NCI-H1105 (cell line): ENCODE measurements at regions not wholly inside any gene's neighbourhood (a gene's known extent, or its start where the extent isn't known, plus 50 kb on each side); places are given as distances from the start of the nearest gene placed in this dataset.
"Not testable (repeated sequence)": the region's sequence is repeated elsewhere in the genome, so short reads cannot be mapped to it uniquely, and the experiment has no call there.

ENCODE experiments used
- DNase-seq: peaks from one replicate; lab custom pipeline; 2025; lab: John Stamatoyannopoulos, UW

DNA sequence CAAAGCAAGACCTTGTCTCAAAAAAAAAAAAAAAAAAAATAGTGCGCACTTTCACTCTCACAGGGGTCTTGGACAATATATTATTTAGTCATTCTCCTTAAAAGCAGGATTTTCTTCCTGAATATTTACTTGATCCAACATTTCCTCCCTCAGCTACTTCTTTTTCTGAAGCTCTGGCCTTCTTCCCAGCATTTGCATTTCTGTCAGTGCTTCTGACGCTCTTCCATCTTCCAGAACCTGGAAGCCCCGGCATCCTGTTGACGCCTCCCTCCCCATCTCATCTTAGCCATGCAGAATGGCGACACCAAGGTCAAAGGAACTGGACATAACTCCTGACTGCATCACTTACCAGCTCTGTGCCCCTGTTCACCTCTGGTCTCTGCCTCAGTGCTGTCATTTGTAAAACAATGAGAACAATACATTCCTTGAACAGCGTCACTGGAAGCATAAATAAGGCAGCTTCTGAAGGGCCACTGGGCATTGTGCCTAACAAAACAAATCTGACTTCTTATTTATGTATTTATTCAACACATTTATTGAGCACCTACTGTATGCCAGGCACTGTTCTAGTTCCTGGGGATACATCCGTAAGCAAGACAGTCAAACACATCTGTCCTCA lies 90.9 kb upstream of the MDM1 start:
- no peak for DNase-seq

DNA sequence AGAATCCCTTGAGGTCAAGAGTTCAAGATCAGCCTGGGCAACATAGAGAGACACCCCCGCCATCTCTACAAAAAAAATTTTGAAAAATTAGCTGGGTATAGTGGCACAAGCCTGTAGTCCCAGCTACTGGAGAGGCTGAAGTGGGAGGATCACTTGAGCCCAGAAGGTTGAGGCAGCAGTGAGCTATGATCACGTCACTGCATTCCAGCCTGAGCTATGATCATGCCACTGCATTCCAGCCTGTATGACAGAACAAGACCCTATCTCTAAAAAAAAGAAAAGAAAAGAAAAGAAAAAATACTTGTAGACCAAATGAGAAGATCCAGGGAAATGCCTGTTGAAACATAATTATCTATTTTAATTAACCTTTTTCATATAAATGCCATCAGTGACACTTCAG lies 93.8 kb upstream of the MDM1 start:
- no peak for DNase-seq

- DNase-seq, result no peak
Measured at GRCh38 chr12:68428211-68428610, 96.0 kb upstream of the MDM1 start.

DNA sequence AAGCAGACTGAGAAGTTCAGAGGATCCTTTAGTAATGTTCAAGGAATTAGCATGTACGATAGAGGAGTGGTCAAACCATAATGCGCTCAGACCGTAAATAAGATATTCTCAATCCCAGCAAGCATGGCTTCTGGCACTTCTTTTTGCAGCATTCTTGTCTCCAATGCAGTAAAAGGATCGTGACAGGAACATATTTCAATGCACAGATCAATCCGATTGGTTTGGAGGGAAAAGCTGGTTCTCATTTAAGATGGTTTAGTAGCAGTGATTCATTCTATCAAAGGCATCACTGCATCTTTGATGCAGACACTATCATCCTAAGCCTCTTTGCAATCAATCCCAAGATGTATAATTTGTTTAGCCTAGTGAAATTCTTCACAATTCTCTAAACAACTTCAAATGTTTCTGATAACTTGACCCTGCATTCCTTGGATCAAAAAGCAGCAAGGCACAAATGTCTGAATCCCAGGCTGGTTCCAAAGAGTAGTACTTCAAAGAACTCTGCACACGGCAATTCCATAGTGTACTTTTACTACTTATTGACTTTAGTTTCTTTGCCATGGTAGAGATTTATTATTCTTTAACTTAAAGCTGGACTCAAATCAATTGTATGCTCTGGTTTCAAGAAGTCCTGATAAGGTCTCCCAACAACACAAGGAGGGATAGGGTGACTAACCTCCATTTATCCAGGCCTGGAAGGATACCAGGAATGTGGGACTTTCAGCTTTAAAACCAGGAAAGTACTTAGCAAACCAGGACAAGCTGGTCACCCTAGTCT lies 96.8 kb upstream of the MDM1 start:
- DNase-seq, result no peak

GRCh38 chr12:68429696-68430095 lies 97.5 kb upstream of the MDM1 start:
- no peak for DNase-seq

GRCh38 chr12:68431786-68432185 lies 99.6 kb upstream of the MDM1 start:
- DNase-seq, result no peak

DNA sequence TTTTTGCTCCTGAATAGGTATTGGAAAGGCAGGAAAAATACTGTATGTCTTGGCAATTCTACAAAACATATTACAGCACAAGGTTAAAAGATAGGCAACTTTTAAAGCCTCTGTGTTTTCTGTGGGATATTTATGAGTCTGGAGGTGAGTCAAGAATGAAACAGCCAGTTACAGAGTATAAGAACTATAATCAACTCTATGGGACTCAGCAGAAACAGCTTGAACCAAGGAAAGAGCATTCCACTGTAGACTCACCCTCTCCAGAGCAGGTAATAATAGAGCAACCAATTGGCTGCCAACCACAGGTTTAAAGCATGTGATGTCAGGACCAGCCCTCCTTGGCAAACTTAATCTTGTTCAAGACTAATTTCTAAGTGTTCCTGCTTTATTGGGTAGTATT lies 100.5 kb upstream of the MDM1 start:
- DNase-seq, result no peak

GRCh38 chr12:68434391-68435298 lies 102.5 kb upstream of the MDM1 start:
- DNase-seq, result no peak

DNA sequence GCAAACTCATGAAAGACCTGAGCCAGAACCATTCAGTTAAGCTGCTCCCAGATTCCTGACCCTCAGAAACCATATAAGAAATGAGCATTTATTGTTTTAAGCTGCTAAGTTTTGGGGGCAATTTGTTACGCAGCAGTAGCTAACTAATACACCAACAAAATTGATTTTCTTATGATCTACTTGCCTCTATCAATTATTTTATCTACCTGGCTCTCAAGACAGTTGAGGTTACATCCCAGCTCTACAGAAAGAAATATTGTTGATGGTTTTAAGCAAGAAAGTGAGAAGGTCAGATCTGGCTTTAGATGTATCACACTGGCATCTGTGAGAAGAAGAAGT lies 103.1 kb upstream of the MDM1 start:
- DNase-seq, result no peak

DNA sequence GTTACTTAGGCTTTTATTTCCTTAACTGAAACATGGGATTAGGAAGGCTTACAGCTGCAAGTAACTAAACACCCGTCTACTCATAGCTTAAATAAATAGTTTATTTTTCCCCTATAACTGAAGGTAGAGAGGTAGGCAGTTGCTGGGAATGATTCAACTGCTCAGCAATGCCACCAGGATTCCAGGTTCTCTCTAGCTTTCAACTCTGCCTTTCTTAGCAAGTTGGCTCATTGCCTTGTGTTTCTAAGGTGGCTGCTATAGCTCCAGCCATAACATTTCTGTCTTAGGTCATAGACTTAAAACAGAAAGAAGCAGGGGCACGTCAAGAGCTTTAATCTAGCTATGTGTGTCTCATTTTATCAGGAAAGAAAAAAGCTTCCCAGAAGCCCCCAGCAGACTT lies 103.7 kb upstream of the MDM1 start:
- no peak for DNase-seq

DNA sequence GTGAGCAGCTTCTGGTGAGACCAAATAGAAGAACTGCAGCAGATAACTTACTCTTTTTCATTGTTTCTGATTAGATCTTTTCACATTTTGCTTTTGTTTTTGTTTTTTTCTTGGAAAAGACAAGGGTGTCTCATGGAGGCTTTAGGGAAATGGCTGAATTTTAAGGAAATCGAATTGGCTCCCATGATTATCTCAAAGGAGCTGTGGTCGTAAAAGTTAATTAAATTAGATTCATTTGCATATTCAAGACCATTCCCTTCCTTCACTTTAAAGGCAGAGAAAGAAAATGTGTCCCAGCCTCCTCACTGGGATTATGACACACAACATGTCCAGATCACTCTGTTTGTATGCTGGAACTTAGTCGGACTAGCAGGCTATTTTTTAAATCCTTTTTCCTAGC lies 106.4 kb upstream of the MDM1 start:
- DNase-seq, result no peak

GRCh38 chr12:68439368-68440045 lies 107.3 kb upstream of the MDM1 start:
- no peak for DNase-seq

GRCh38 chr12:68440068-68440581 lies 108.0 kb upstream of the MDM1 start:
- no peak for DNase-seq

DNA sequence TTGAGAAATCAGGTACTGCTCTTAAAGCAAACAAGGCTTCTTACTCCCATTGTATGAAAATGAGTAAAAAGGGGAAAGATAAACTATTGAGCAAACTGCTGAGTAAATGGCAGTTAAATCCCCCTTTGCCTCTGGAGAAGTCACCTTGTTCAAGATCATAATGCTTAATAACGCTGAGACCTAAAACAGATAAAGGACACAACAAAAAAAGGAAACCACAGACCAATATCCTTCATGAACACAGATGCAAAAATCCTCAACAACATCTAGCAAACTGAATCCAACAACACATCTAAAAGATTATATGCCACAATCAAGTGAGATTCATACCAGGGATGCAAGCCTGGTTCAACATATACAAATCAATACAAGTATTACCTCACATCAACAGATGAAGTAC lies 109.0 kb upstream of the MDM1 start:
- no peak for DNase-seq

DNA sequence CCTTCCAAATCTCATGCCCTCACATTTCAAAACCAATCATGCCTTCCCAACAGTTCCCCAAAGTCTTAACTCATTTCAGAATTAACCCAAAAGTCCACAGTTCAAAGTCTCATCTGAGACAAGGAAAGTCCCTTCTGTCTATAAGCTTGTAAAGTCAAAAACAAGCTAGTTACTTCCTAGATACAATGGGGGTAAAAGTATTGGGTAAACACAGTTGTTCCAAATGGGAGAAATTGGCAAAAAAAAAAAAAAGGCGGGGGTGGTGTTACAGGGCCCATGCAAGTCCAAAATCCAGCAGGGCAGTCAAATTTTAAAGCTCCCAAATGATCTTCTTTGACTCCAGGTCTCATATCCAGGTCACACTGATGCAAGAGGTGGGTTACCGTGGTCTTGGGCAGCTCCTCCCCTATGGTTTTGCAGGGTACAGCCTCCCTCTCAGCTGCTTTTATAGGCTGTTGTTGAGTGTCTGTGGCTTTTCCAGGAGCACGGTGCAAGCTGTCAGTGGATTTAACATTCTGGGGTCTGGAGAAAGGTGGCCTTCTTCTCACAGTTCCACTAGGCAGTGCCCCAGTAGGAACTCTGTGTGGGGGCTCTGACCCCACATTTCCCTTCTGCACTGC lies 110.3 kb upstream of the MDM1 start:
- not testable (repeated sequence) for DNase-seq

- not testable (repeated sequence) for DNase-seq
Measured at GRCh38 chr12:68443695-68444094, 111.5 kb upstream of the MDM1 start.

GRCh38 chr12:68445824-68446223 lies 113.7 kb upstream of the MDM1 start:
- no peak for DNase-seq

GRCh38 chr12:68446384-68446783 lies 114.2 kb upstream of the MDM1 start:
- no peak for DNase-seq

DNA sequence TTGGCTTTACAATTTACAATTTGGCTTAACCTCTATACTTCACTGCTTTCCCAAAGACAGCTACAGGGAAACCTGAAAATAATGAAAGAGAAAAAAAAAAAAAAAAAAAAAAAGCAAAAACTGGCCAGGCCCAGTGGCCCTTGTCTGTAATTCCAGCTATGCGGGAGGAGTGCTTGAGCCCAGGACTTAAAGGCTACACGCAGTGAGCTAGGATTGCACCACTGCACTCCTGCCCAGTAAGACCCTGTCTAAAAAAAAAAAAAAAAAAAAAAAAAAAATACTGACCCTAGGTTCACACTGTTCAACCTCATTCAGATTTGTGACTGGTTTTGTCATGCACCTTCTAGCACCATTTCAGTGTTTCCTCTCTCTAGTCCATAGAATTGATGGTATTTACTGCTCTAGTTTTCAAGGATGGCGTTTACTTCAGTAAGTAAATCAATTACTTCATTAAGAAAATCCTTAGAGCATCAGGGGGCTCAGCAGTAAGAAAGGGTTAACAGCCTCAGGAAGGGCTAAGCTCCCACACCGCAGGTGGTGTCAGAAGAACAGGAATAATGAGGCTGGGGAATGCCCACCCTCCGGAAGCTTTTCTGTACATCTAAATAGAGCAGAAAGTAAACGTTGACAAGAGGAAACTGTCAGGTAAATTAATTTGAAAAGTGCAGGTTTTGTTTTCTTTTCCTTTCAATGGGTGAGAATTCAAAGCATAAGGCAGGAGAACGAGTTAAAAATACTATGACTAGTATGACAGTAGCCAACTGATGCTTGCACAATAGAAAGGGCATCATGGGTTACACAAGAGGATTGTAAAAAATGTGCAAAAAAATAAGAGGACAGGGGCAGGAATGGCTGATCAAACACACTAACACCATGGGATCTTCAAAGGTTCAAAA lies 115.0 kb upstream of the MDM1 start:
- DNase-seq, result no peak

GRCh38 chr12:68447797-68448260 lies 115.7 kb upstream of the MDM1 start:
- no peak for DNase-seq

GRCh38 chr12:68449196-68449595 lies 117.0 kb upstream of the MDM1 start:
- no peak for DNase-seq
